NCI-H69 (cell line): ENCODE measurements at regions not wholly inside any gene's neighbourhood (a gene's known extent, or its start where the extent isn't known, plus 50 kb on each side); places are given as distances from the start of the nearest gene placed in this dataset.
A peak's percentile ranks its signal among the peaks of the same experiment; 100 is the strongest.
"Not testable (repeated sequence)": the region's sequence is repeated elsewhere in the genome, so short reads cannot be mapped to it uniquely, and the experiment has no call there.

Experiments
- DNase-seq: peaks from one replicate; lab custom pipeline; 2025; lab: John Stamatoyannopoulos, UW

DNA sequence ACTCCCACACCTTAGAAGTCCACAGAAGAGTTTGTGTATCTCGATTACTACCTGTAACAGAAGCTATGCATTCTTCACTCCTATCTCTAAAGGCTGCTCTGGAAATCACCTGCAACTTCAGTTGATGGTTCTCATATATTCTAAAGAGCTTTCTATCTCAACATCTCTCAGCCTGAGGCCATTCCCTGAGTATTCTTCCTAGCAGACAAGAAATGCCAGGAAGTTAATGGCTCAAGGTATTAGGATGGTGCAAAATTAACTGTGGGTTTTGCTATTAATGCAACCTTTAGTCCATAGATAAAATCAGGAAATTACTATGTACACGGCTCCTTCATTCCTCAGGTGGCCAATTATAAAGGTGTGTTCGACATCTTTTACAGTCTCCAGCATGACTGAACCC lies 290.1 kb downstream of the ZNF716 start:
- not testable (repeated sequence) for DNase-seq

DNA sequence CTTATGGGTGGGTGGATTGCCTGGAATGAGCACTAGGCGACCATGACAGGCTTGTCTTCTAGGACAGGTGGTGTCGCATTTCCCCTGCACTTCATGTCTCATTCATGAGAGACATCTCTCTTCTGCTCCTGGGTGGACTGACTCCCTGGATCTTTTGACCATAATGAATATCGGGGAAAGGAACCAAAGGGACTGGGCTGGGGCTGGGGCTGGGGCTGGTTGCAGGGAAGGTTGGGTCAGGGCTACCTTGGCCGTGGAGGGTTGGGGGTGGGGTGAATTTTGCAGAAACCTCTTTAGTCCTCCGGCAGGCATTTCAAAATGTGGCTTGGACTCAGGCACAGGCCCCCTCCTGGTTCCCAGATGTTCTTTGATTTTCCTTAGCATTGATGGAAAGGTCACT lies 319.2 kb downstream of the ZNF716 start:
- DNase-seq, result no peak

DNA sequence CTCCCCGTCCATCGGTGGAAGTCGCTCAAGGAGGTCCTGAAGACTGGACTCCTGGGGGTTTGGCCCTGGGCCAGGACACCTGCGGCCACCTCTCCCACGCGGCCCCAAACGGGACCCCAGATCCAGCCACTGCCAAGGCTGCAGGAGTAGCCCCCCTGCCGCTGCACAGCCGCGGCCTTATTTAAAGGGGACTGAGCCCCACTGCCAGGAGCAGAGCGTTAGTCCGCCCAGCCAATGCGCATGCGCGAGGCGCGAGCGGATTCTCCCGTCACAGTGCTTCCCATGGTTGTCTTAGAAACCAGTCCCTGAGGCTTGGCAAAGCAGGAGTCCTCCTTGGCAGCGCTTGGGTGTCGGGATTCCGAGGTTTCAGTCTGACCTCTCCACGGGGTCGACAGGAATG lies 320.0 kb downstream of the ZNF716 start:
- DNase-seq, result no peak

DNA sequence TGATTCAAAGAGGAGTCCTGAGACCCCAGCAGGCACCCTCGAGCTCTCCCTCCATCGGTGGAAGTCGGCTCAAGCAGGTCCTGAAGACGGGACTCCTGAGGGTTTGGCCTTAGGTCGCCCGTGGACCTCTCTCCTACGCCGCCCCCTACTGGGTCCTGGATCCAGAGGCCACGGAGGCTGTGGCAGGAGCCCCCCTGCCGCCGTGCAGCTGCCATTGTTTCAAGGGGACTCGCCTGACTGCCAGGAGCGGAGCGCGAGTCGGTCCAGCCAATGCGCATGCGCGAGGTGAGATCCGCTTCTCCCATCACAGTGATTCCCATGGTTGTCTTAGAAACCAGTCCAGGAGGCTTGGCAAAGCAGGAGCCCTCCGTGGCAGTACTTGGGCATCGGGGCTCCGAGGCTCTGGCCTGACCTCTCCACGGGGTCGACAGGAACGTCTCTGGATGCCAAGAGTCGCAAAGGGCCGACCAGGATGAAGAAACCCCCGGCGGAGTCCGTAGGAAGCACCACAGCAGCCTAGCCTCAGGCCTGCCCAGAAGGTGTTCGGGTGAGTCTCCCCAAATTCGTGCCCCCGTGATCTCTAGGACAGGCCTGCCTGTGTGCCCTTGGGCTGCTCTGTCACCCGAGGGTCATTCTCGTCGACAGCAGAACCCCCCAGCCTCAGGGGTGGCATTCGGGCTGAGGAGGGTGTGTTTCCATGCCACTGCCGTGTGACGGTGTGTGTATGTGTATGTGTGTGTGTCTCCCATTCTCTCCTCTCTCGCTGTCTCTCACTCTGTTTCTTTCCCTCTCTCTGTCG lies 322.3 kb downstream of the ZNF716 start:
- no peak for DNase-seq

DNA sequence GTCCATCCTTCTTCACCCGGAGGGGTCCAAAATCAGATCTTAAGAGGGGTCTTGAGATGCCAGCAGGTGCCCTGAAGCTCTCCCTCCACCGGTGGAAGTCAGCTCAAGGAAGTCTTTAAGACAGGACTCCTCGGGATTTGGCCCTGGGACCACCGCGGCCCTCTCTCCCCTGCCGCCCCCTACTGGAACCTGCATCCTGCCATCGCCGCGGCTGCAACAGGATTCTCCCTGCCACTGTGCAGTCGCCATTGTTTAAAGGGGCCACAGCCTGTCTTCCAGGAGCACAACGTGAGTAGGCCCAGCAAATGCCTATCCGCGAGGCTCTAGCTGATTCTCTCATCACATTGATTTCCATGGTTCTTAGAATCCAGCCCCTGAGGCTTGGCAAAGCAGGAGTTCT lies 324.3 kb downstream of the ZNF716 start:
- DNase-seq, result no peak

DNA sequence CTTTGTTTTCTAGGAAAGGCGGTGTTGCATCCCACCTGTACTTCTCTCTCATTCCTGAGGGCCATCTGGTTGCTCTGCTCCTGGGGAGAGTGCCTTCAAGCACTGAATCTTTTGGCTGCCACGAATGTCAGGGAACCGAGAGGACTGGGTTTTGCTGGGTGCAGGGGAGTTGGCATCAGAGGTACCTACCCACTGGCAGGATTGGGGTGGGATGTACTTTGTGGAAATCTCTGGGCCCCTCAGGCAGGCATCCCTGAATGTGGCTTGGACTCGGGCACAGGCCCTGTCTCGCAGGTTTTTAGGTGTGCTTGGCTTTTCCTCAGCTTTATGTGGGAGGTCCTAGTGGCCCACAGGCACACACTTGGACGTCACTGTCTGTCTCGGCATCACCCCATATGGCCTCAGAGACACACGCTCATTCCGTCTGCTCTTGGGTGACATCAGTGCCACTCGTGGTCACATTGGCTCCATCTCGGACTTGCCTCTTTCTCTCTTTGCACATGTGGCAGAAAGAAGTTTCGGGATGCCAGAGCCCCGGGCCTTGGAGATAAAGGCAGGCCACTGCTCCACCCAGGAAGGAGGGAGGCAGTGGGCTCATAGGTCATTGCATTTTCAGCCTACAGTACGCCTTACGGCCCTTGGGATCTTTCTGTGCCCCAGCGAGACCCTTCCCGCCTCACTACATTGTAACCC lies 325.6 kb downstream of the ZNF716 start:
- DNase-seq, result no peak

DNA sequence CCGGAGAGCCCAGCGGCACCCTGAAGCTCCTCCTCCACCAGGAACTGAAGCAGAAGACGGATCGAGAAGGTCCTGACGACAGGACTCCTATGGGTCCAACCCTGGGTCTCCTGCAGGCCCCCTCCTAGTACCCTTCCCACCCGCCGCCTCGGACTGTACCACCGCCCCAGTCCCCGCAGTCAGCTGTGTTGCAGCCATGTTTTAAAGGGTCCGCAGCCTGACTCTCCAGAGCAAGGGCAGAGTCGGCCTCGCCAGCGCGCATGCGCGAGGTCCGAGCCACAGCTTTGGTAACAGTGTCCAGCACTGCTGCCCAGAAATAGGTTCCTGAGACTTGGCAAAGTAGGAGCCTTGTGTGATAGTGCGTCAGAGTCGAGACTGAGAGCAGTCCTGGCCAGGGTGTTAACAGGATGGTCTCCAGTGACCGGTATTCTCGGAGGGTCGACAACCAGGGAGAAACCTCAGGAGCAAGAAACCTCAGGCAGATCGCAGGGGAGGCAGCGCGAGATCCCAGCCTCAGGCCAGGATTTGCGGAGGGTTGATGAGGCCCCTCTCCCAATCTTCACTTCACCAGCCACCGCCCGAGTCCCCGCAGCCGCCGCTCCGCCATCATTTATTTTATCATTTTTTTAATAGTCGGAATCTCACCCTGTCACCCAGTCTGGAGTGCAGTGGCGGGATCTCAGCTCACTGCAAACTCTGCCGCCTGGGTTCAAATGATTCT lies 326.3 kb downstream of the ZNF716 start:
- DNase-seq, result not testable (repeated sequence)

DNA sequence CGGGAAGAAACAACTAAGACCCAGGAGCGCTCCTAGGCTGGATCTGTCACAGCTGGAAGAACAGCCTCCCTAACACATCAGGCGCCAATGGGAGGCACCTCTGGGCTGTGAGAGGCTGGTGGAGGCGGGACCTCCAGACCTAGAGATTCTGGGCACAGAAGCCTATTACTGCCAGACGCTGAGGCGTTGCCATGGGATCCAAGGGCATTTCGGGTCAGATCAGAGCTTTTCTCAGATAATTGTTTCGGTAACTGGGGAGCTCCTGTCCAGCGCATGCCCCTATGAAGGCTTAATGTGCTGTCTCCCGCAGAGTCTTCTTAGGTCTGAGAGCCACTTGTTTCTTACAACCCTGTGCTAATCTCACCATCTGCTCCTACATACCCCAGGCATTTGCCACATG lies 339.2 kb downstream of the ZNF716 start:
- DNase-seq, result no peak

DNA sequence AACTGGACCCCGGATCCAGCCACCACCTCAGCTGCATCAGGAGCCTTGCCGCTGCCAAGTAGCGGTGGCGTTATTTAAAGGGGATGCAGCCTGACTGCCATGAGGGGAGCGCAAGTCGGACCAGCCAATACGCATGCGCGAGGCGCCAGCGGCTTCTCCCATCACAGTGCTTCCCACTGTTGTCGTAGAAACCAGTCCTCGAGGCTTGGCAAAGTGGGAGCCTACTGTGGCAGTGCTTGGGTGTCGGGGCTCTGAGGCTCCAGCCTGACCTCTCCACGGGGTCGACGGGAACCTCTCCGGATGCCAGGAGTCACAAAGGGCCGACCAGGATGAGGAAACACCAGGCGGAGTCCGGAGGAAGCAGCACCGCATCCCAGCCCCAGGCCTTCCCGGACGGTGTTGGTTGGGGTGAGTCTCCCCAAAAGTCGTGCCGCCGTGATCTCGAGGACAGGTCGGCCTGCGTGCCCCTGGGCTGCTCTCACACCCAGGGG lies 369.6 kb downstream of the ZNF716 start:
- no peak for DNase-seq

DNA sequence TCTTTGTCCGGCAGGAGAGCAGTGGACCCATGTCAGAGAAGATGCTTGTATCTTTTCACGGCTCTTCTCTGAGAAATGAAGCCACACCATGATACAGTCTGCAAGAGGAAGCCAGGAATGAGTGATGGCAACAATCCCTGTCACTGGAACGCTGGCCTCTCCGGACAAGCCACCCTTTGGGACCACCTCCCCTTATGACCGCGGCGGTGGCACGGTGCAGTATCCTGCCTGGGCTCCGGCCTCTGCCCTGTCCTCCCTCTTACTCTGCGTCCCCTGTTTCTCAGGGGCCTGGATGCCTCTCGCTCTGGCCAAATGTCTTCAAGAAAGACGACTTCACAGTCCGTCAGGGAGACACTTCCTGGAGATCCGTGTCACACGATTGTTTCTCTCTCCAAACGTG lies 370.5 kb downstream of the ZNF716 start:
- no peak for DNase-seq

DNA sequence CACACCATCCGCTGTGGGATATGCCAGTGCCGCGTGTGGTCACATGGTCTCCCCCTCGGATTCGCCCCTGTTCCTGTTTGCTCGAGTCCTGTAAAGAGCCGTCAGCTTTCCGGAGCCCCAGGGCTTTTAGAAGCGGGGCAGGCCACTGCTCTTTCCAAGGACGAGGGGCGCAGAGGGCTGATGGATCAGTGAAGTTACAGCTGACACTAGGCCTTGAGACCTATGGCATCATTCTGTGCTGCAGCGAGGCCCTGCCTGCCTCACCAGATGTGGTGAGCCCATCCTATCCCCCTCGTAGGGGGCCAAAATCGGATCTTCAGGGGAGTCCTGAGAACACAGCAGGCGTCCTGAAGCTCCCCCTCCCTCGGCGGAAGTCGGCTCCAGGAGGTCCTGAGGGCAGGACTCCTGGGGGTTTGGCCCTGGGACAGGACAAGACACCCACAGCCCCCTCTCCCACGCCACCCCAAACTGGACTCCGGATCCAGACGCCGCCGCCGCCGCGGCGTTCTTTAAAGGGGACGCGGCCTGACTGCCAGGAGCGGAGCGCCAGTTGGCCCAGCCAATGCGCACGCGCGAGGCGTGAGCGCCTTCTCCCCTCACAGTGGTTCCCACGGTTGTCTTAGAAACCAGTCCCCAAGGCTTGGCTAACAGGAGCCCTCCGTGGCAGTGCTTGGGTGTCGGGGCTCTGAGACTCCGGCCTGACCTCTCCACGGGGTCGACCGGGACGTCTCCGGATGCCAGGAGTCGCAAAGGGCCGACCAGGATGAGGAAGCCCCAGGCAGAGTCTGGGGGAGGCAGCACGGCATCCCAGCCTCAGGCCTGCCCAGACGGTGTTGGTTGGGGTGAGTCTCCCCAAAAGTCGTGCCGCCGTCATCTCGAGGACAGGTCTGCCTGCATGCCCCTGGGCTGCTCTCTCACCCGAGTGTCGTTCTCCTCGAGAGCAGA lies 371.7 kb downstream of the ZNF716 start:
- no peak for DNase-seq

DNA sequence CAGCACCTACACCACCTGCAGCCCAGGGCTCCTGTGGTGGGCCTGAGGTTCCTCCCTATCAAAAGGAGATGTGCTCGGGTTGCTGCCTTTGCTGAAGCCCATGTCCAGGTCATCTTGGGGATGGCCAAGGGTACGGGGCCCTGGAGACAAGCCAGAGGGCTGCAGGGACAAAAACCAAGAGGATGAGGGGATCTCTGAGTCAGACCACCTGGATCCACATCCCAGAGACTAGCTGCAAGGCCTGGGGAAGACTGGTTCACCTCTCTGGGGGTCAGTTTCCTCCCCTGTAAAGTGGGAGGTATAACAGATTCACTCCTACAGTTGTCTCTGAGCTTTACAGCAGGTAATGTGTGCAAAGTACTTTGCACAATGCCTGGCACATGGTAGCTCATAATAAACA lies 376.6 kb downstream of the ZNF716 start:
- DNase-seq, result not testable (repeated sequence)

DNA sequence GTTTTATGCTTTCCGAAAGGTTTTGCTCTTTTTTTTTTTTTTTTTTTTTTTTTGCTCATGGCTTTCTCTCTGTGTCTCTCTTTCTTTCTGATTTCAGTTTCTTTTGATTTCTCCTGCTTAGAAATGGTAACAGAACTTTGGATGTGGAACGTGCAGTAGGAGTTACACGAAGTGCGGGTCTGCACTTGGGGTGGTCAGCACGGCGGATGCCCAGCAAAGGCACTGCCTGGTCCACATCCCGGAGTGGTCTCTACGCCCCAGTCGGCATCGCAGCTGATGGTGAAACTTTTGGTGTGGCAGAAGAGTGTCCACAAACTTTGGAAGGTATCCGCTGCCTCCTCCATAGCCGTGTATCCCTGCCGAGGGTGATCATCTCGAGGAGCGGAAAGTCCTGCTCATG lies 385.2 kb downstream of the ZNF716 start:
- not testable (repeated sequence) for DNase-seq

DNA sequence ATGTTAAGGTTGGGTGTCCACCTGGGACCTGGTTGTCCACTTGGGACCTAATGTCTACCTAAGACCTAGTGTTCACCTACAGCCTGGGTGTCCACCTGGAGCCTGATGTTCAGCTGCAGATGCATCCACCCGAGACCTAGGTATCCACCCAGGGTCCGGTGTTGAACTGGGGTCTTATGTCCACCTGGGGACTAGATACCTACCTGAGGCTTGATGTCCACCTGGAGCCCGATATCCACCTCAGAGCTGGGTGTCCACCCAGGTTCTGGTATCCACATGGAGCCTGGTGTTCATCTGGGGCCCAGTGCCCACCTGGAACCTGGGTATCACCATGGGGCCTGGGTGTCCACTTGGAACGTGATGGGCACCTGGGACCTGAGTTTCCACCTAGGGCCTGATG lies 389.2 kb downstream of the ZNF716 start:
- not testable (repeated sequence) for DNase-seq

DNA sequence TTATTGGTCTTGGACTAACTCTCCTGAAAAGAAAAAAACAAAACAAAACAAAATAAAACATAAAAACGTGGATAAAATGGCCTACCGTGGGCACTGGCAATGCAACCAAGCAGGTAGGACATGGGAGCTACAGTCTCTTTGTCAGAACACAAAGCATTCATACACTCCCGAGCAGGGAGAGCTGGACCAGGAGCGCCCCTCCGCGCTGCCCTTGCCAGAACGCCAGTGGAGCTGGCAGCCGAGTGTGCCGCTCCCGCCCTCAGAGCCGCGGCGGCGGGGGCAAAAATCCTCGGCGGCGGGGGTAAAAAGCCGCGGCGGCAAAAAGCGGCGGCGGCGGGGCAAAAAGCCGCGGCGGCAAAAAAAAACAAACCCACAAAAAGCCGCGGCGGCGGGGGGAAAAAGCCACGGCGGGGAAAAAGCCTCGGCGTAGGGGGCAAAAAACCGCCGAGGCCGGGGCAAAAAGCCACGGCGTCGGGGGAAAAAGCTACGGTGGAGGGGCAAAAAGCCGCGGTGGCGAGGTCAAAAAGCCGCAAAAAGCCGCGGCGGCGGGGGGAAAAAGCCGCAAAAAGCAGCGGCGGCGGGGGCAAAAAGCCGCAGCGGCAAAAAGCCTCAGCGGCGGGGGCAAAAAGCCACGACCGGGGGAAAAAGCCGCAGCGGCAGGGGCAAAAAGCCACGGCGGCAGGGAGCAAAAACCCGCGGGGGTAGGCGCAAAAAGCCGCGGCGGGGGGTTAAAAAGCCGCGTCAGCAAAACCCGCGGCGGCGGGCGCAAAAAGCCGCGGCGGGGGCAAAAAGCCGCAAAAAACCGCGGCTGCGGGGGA lies 418.1 kb downstream of the ZNF716 start:
- peak; percentile 16 for DNase-seq

DNA sequence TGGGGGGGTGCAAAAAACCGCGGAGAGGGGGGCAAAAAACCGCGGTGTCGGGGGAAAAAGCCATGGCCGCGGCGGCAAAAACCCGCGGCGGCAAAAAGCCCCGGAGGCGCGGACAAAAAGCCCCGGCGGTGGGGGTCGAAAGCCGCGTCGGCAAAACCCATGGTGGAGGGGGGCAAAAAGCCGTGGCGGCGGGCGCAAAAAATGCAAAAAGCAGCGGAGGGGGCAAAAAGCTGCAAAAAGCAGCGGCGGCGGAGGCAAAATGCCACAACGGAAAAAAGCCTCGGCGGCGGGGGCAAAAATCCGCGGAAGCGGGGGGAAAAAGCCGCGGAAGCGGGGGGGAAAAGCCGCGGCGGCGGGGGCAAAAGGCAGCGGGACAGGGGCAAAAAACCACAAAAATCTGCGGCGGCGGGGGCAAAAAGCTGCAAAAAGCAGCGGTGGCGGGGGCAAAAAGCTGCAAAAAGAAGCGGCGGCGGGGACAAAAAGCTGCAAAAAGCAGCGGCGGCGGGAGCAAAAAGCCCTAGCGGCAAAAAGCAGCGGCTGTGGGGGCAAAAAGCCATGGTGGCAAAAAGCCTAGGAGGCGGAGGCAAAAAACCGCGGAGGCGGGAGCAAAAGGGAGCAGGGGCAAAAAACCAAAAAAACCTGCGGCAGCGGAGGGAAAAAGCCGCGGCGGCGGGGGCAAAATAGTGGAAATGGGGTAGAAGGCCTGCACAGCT lies 418.9 kb downstream of the ZNF716 start:
- peak; percentile 2 for DNase-seq
